GM13976 (cell line): ENCODE measurements at regions not wholly inside any gene's neighbourhood (a gene's known extent, or its start where the extent isn't known, plus 50 kb on each side); places are given as distances from the start of the nearest gene placed in this dataset.

ENCODE experiments used
- DNase-seq: peaks from one replicate; pipeline ENCODE4 v3.0.0; 2012; ENCODE audit warnings: low spot score
- in situ Hi-C: fragments of 300-500 bp; cut with MboI; formaldehyde crosslinking; loops from one replicate; pipeline ENCODE4 v1.12.0; 2022; ENCODE audit warnings: low sequenced_read_pairs, mixed read lengths, inconsistent platforms; ENCODE audit not compliant: unreplicated experiment
- TF ChIP-seq, protein P1 (sequence below): IDR thresholded peaks from 2 replicates; pipeline ENCODE4 v1.5.1; 2012; ENCODE audit warnings: borderline replicate concordance, mild to moderate bottlenecking; ENCODE audit not compliant: insufficient read depth; ENCODE audit errors: extremely low read depth, missing control alignments, control extremely low read depth

DNA sequence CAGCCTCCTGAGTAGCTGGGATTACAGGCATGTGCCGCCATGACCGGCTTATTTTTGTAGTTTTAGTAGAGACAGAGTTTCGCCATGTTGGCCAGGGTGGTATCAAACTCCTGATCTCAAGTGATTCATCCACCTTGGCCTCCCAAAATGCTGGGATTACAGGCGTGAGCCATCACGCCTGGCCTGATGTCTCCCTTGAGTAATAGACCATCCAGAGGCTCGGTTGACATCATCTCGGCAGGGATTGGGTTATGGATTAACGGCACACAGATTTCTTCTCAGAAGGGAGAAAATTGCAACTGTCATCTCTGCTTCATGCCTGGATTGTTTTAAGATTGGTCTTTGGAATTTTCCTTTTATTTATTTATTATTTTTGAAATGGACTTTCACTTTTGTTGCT is 239.2 kb upstream of the LARGE1 start:
- no peak for DNase-seq
- in situ Hi-C loops: no loop called here
- TF ChIP-seq, protein P1, sequence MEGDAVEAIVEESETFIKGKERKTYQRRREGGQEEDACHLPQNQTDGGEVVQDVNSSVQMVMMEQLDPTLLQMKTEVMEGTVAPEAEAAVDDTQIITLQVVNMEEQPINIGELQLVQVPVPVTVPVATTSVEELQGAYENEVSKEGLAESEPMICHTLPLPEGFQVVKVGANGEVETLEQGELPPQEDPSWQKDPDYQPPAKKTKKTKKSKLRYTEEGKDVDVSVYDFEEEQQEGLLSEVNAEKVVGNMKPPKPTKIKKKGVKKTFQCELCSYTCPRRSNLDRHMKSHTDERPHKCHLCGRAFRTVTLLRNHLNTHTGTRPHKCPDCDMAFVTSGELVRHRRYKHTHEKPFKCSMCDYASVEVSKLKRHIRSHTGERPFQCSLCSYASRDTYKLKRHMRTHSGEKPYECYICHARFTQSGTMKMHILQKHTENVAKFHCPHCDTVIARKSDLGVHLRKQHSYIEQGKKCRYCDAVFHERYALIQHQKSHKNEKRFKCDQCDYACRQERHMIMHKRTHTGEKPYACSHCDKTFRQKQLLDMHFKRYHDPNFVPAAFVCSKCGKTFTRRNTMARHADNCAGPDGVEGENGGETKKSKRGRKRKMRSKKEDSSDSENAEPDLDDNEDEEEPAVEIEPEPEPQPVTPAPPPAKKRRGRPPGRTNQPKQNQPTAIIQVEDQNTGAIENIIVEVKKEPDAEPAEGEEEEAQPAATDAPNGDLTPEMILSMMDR: no peak

DNA sequence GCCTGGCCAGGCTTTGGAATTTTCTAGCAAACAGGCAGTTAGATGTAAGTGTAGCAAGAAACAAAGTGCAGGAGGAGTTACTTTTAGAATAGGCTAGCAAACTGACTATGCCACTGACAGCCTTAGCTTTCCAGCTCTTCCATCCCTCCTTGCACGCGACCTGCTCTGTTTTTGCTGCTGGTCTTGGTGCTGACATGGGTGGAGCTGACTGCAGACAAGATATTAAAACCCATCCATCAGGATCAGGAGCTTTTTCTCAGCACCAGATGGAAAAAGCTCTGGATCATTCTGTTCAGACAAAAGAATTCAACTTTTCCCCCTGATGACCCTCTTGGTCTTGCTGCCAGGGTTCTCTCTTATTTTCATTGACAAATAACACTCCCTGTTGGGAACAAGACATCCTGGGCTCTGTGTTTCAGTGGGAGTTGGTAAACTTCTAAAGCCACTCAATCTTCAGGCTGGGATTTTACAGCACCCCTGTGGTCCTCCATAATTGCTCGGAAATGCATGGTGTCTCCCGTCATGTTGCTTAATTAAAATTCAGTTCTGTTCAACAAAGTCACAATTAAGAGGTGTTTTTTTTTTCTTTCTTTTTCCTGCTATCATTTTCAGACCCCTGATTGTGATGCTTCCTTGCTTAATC is 240.0 kb upstream of the LARGE1 start:
- in situ Hi-C loops: no loop called here
- TF ChIP-seq, protein P1: no peak
- DNase-seq: no peak

DNA sequence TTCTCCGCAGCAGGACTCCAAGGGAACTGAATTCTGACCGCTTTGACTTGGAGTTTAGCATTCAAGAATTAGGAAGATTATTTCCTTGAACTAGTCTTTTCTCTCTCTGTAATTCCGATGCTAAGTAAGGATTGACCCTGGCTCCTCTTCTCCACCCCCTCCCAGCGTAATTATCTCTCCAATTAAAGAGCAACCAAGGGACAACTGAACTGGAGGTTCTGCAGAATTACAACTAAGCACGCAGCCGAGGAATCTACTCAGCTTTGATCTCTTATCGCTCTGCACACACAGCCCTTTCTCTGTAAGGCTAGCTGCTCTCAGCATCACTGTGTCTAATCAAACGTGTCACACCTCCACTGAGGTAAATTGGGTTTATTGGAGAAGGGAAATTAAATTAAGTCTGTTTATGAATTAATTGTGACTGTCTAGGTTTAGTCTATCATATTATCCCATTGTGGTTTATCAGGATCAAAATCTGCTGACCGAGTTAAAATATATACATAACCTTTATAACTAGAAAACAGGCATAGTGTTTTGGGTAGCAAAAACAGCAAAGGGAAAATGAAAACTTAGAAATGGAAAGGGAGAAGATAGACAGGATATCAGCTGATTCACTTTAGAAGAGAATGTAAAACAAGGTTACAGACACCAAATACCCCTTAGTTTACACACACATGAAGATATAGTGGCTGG is 241.3 kb upstream of the LARGE1 start:
- TF ChIP-seq, protein P1: no peak
- in situ Hi-C loops: no loop called here
- DNase-seq: no peak

DNA sequence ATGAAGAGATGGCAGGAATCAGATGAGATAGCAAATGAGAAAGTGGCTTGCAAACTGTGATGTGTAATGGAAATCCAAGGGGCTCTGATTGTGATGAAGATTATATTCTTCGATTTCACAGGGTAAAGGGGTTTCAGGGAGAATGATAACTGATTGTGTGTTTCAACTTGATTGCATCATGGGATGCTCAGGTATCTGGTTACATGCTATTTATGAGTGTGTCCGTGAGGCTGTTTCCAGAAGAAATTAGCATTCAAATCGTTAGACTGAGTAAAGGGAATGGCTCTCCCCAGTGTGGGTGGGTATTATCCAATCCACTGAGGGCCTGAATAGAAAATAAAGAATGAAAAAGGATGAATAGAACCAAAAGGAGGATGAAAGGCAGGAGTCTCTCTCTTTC is 278.7 kb upstream of the LARGE1 start:
- DNase-seq: no peak
- TF ChIP-seq, protein P1: no peak
- in situ Hi-C loops: no loop called here

DNA sequence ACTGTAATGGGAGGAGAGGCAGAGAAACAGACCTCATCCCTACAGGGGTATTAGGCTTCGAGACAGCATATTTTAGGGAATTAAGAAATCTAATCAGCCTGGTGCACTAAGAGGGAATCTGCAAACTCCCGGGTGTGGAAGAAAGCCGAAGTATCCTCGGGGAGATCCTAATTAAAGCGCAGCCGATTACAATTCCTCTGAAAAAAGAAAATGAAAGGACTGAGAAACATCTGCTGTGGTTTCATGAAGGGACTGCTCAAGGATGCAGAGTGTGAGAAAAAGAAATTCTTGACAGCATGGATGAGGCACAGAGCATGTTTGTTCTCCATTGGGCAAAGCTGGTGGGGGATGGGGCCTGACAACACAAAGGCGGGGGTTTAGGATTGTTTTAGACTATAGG is 290.0 kb upstream of the LARGE1 start:
- in situ Hi-C loops: no loop called here
- DNase-seq: no peak
- TF ChIP-seq, protein P1: no peak

DNA sequence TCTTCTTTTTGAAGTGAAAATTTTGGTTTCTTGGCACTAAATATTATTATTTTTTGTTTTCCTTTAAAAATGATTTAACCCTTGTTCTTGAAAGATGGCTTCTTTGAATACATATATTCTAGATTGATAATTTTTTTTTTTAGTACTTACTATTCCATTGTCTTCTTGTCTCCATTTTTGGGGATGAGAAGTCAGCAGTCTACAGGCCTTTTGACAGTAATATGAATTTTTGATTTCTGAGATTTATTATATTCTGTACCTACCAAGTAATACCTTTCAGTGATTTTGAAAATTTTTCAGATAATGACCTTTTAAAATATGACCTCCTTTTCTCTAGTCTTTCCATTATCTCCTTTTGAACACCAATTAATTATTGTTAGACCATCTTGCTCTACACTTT is 294.1 kb upstream of the LARGE1 start:
- in situ Hi-C loops: no loop called here
- DNase-seq: no peak
- TF ChIP-seq, protein P1: no peak
